ENCODE measurements at regions not wholly inside any gene's neighbourhood (a gene's known extent, or its start where the extent isn't known, plus 50 kb on each side); places are given as distances from the start of the nearest gene placed in this dataset.

DNA sequence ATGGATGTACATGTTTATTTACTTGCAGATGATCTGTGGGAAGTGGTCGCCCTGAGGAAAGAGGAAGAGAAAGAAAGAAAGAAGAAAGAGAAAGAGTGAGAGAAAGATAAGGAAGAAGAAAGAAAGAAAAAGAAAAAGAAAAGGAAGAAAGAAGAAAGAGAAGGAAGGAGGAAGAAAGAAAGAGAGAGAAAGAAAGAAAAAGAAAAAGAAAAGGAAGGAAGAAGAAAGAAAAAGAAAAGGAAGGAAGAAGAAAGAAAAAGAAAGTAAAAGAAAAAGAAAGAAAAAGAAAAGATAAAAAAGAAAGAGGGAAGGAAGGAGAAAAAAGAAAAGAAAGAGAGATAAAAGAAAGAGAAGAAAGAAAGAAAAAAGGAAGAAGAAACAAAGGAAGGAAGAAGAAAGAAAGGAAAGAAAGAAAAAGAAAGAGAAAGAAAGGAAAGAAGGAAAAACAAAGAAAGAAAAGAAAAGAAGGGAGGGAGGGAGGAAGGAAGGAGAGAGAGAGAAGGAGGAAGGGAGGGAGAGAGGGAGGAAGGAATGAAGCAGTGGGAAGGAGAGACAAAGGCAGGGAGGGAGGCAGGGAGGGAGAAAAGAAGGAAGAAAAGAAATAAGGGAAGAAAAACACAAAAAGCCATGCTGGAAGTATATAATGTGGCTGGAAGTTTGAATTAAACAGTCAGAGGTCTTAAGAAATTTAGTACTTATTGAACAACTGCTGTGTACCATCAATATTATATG, 976.6 kb downstream of the FAM181B start:
- no peak overlapping the region for H3K27ac Mint-ChIP-seq (ENCODE audit: low read depth, unreplicated experiment)
- no peak overlapping the region for H3K4me3 Mint-ChIP-seq (ENCODE audit: unreplicated experiment)
- ChIA-PET CTCF (no interaction called here), POLR2A (no interaction called here)
- H3K4me1 Mint-ChIP-seq (ENCODE audit: insufficient read depth, unreplicated experiment): no peaks in the 10 kb centered on the region
- DNase-seq (ENCODE audit: unreplicated experiment): no peak
- peaks cover 42% of the 10 kb centered on the region for H3K27me3 Mint-ChIP-seq (ENCODE audit: insufficient read depth, unreplicated experiment)
- H3K36me3 Mint-ChIP-seq (ENCODE audit: insufficient read depth, unreplicated experiment): no peaks in the 10 kb centered on the region
- BruUV-seq (replicated peaks): no TSS peak
- TF ChIP-seq, protein P1, sequence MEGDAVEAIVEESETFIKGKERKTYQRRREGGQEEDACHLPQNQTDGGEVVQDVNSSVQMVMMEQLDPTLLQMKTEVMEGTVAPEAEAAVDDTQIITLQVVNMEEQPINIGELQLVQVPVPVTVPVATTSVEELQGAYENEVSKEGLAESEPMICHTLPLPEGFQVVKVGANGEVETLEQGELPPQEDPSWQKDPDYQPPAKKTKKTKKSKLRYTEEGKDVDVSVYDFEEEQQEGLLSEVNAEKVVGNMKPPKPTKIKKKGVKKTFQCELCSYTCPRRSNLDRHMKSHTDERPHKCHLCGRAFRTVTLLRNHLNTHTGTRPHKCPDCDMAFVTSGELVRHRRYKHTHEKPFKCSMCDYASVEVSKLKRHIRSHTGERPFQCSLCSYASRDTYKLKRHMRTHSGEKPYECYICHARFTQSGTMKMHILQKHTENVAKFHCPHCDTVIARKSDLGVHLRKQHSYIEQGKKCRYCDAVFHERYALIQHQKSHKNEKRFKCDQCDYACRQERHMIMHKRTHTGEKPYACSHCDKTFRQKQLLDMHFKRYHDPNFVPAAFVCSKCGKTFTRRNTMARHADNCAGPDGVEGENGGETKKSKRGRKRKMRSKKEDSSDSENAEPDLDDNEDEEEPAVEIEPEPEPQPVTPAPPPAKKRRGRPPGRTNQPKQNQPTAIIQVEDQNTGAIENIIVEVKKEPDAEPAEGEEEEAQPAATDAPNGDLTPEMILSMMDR (IDR thresholded peaks at IDR 0.05; ENCODE audit: unreplicated experiment): no peak
- H3K9me3 Mint-ChIP-seq (ENCODE audit: unreplicated experiment): no peaks in the 10 kb centered on the region
- intact Hi-C loops (cut with micrococcal nuclease): no loop called here

DNA sequence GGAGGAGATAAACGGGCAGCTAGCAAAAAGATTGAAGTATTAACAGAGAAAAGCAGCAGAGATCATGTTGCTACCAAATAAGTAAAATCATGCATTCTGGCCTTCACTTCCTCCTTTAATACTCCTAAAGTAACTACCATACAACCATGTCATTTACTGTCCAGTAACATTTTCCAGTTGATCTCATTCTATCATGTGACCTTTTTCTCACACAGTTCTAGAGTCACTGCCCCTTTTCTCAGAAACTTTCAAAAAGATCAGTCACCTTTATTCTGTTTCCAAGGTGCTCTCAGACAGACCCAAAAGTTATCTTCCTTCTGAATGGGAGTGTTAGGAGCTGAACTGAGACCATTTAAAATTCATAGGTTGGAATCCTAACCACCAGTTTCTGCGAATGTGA, 984.4 kb downstream of the FAM181B start:
- no peaks in the 10 kb centered on the region for H3K4me1 Mint-ChIP-seq (ENCODE audit: insufficient read depth, unreplicated experiment)
- TF ChIP-seq, protein P1 (IDR thresholded peaks at IDR 0.05; ENCODE audit: unreplicated experiment): no peak
- intact Hi-C loops (cut with micrococcal nuclease): no loop called here
- ChIA-PET CTCF (interaction anchor here (0.5 kb wide), 1 partner anchor 930 kb away, joined by 3 read pairs; no protein-coding TSS in a partner anchor), POLR2A (no interaction called here)
- H3K27me3 Mint-ChIP-seq (ENCODE audit: insufficient read depth, unreplicated experiment): peaks cover 51% of the 10 kb centered on the region
- no peak overlapping the region for H3K27ac Mint-ChIP-seq (ENCODE audit: low read depth, unreplicated experiment)
- DNase-seq (ENCODE audit: unreplicated experiment): no peak
- no peaks in the 10 kb centered on the region for H3K36me3 Mint-ChIP-seq (ENCODE audit: insufficient read depth, unreplicated experiment)
- no peak overlapping the region for H3K4me3 Mint-ChIP-seq (ENCODE audit: unreplicated experiment)
- H3K9me3 Mint-ChIP-seq (ENCODE audit: unreplicated experiment): no peaks in the 10 kb centered on the region
- BruUV-seq (replicated peaks): no TSS peak

DNA sequence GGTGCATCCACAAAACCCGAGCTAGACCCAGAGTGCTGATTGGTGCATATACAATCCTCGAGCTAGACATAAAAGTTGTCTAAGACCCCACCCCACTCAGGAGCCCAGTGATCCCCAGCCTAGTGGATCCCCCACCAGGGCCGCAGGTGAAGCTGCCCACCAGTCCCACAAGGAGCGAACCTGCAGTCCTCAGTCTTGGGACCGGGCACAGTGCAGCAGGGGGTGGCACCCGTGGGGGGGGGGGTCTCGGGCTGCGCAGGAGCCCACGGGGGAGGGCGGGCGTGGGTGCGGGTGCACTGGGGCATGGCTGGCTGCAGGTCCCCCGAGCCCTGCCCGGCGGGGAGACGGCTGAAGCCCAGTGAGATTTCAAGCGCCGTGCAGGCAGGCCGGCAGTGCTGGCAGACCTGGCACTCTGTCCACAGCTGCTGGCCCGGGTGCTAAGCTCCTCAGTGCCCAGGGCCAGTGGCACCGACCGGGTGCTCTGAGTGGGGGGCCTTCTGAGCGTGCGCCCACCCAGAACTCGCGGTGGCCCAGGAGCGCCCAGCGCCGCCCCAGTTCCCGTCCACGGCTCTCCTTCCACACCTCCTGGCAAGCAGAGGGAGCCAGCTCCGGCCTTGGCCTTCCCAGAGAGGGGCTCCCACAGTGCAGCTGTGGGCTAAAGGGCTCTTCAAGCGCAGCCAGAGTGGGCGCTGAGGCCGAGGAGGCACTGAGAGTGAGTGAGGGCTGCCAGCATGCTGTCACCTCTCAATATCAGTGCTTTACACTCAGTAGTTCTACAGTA, 989.1 kb downstream of the FAM181B start:
- H3K4me3 Mint-ChIP-seq (ENCODE audit: unreplicated experiment): no peak overlapping the region
- TF ChIP-seq, protein P1 (IDR thresholded peaks at IDR 0.05; ENCODE audit: unreplicated experiment): no peak
- no peaks in the 10 kb centered on the region for H3K4me1 Mint-ChIP-seq (ENCODE audit: insufficient read depth, unreplicated experiment)
- CTCF ChIA-PET: interaction anchor here (0.7 kb wide), 1 partner anchor 1721 kb away, joined by 3 read pairs; no protein-coding TSS in a partner anchor
- H3K9me3 Mint-ChIP-seq (ENCODE audit: unreplicated experiment): no peaks in the 10 kb centered on the region
- POLR2A ChIA-PET: no interaction called here
- peaks cover 69% of the 10 kb centered on the region for H3K27me3 Mint-ChIP-seq (ENCODE audit: insufficient read depth, unreplicated experiment)
- no peak overlapping the region for H3K27ac Mint-ChIP-seq (ENCODE audit: low read depth, unreplicated experiment)
- no TSS peak for BruUV-seq (replicated peaks)
- intact Hi-C loops (cut with micrococcal nuclease): no loop called here
- no peaks in the 10 kb centered on the region for H3K36me3 Mint-ChIP-seq (ENCODE audit: insufficient read depth, unreplicated experiment)
- DNase-seq (ENCODE audit: unreplicated experiment): no peak

DNA sequence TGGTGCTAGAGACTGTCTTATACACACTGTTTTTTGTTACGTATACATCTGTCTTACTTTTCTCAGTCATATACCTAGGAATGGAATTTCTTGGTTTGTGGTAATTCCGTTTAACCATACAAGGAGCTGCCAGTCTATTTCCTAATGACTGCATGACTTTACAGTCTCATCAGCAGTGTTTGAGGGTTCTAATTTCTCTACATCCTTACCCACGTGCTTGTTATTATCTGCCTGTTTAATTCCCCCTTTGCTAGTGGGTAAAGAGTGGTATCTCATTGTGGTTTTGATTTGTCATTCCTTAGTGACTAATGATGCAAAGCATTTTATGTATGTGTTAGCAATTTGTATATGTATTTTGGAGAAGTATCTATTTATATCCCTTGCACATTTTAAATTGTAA, 1008.0 kb downstream of the FAM181B start:
- H3K9me3 Mint-ChIP-seq (ENCODE audit: unreplicated experiment): peaks cover 8% of the 10 kb centered on the region
- CTCF ChIA-PET: no interaction called here
- H3K4me3 Mint-ChIP-seq (ENCODE audit: unreplicated experiment): no peak overlapping the region

More for the DNA sequence above, 1008.0 kb downstream of the FAM181B start:
- H3K4me1 Mint-ChIP-seq (ENCODE audit: insufficient read depth, unreplicated experiment): no peaks in the 10 kb centered on the region
- TF ChIP-seq, protein P1 (IDR thresholded peaks at IDR 0.05; ENCODE audit: unreplicated experiment): no peak
- H3K27me3 Mint-ChIP-seq (ENCODE audit: insufficient read depth, unreplicated experiment): peaks cover 11% of the 10 kb centered on the region
- POLR2A ChIA-PET: no interaction called here
- H3K27ac Mint-ChIP-seq (ENCODE audit: low read depth, unreplicated experiment): no peak overlapping the region
- H3K36me3 Mint-ChIP-seq (ENCODE audit: insufficient read depth, unreplicated experiment): no peaks in the 10 kb centered on the region
- DNase-seq (ENCODE audit: unreplicated experiment): no peak
- intact Hi-C loops (cut with micrococcal nuclease): no loop called here
- BruUV-seq (replicated peaks): no TSS peak

Measured in MCF 10A (cell line).